SK-N-SH treated with all-trans-retinoic acid at 6 μM for 48 hours (cell line): ENCODE measurements at regions not wholly inside any gene's neighbourhood (a gene's known extent, or its start where the extent isn't known, plus 50 kb on each side); places are given as distances from the start of the nearest gene placed in this dataset.

Source experiments
- ATAC-seq: fragments of 200-7000 bp; cut with Tn5 transposase; 3 replicates; pipeline ENCODE4 v1.9.1; 2020; ENCODE audit warnings: mild to moderate bottlenecking, moderate library complexity
- ARNTL ChIP-seq: fragments of 450-650 bp; formaldehyde crosslinking; IDR thresholded peaks from 2 replicates; pipeline ENCODE4 v1.5.0; 2020; ENCODE audit warnings: low read depth, mild to moderate bottlenecking, moderate library complexity, borderline replicate concordance
- BACH2 ChIP-seq: fragments of 250-450 bp; sonication (Bioruptor Pico); IDR thresholded peaks from 2 replicates; pipeline ENCODE4 v1.9.0; 2021; ENCODE audit warnings: mild to moderate bottlenecking, borderline replicate concordance
- CSDC2 ChIP-seq: fragments of 250-450 bp; sonication (Bioruptor Pico); IDR thresholded peaks from 2 replicates; pipeline ENCODE4 v1.5.0; 2020; ENCODE audit warnings: mild to moderate bottlenecking, moderate library complexity
- ESRRG ChIP-seq: fragments of 250-450 bp; sonication (Bioruptor Pico); IDR thresholded peaks from 2 replicates; pipeline ENCODE4 v1.6.1; 2021; ENCODE audit warnings: mild to moderate bottlenecking
- GLIS3 ChIP-seq: fragments of 250-450 bp; sonication (Bioruptor Pico); IDR thresholded peaks from 2 replicates; pipeline ENCODE4 v1.5.0; 2020; ENCODE audit warnings: mild to moderate bottlenecking, moderate library complexity
- ISL1 ChIP-seq: fragments of 250-450 bp; sonication (Bioruptor Pico); IDR thresholded peaks from 2 replicates; pipeline ENCODE4 v2.1.2; 2022; ENCODE audit warnings: mild to moderate bottlenecking, moderate library complexity
- RARB ChIP-seq: fragments of 250-450 bp; sonication (Bioruptor Pico); IDR thresholded peaks from 2 replicates; pipeline ENCODE4 v1.8.0; 2021; ENCODE audit warnings: mild to moderate bottlenecking, moderate library complexity
- SNAI2 ChIP-seq: fragments of 250-450 bp; sonication (Bioruptor Pico); IDR thresholded peaks from 2 replicates; pipeline ENCODE4 v1.5.0; 2020; ENCODE audit warnings: mild to moderate bottlenecking, moderate library complexity
- TCF4 ChIP-seq: fragments of 250-450 bp; sonication (Bioruptor Pico); IDR thresholded peaks from 2 replicates; pipeline ENCODE4 v1.8.0; 2021; ENCODE audit warnings: mild to moderate bottlenecking, moderate library complexity, borderline replicate concordance
- TOX ChIP-seq: fragments of 250-450 bp; sonication (Bioruptor Pico); IDR thresholded peaks from 2 replicates; pipeline ENCODE4 v1.8.0; 2021; ENCODE audit warnings: mild to moderate bottlenecking, moderate library complexity, borderline replicate concordance
- ZC3H10 ChIP-seq: fragments of 250-450 bp; sonication (Bioruptor Pico); IDR thresholded peaks from 2 replicates; pipeline ENCODE4 v1.5.1; 2021; ENCODE audit warnings: mild to moderate bottlenecking, moderate library complexity
- ZFP3 ChIP-seq: fragments of 250-450 bp; sonication (Bioruptor Pico); IDR thresholded peaks from 2 replicates; pipeline ENCODE4 v1.5.0; 2020; ENCODE audit warnings: mild to moderate bottlenecking, moderate library complexity
- ZFP30 ChIP-seq: fragments of 450-650 bp; formaldehyde crosslinking; IDR thresholded peaks from 2 replicates; pipeline ENCODE4 v1.5.0; 2022; ENCODE audit warnings: mild to moderate bottlenecking, moderate library complexity
- ZNF70 ChIP-seq: fragments of 450-650 bp; formaldehyde crosslinking; IDR thresholded peaks from 2 replicates; pipeline ENCODE4 v1.5.0; 2020; ENCODE audit warnings: mild to moderate bottlenecking, moderate library complexity
- TF ChIP-seq, protein P1 (sequence below): fragments of 250-450 bp; sonication (Bioruptor Pico); IDR thresholded peaks from 2 replicates; pipeline ENCODE4 v1.5.0; 2020; ENCODE audit warnings: mild to moderate bottlenecking, moderate library complexity
- TF ChIP-seq, protein P2 (sequence below): fragments of 250-450 bp; sonication (Bioruptor Pico); IDR thresholded peaks from 2 replicates; pipeline ENCODE4 v1.5.1; 2021; ENCODE audit warnings: mild to moderate bottlenecking, moderate library complexity
- TF ChIP-seq, protein P3 (sequence below): fragments of 250-450 bp; sonication (Bioruptor Pico); IDR thresholded peaks from 2 replicates; pipeline ENCODE4 v1.8.0; 2020; ENCODE audit warnings: mild to moderate bottlenecking, moderate library complexity, borderline replicate concordance
- TF ChIP-seq, protein P4 (sequence below): fragments of 250-450 bp; sonication (Bioruptor Pico); IDR thresholded peaks from 2 replicates; pipeline ENCODE4 v1.5.1; 2020; ENCODE audit warnings: low read depth, mild to moderate bottlenecking, moderate library complexity
- TF ChIP-seq, protein P5 (sequence below): fragments of 250-450 bp; sonication (Bioruptor Pico); IDR thresholded peaks from 2 replicates; pipeline ENCODE4 v1.8.0; 2021; ENCODE audit warnings: low read depth, mild to moderate bottlenecking, moderate library complexity, borderline replicate concordance

DNA sequence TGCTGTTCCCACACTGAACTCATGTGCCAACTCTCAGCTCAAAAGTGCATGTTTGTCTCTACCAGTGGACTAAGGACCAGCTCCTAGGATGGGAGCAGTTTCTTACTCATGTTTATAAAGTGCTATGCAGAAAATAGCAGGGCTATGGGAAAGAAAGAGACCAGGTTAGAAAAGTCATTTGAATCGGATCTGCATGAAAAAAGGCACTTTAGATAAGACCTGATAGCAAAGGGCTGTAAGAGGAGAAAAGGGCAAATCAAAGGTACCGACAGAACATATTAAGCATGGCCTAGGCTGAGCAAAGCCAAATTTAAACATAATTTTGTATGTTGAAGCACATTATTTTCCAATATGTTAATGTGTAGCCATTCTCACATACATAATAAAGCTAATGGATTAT, 362.3 kb upstream of the ZFP42 start:
- ATAC-seq = no peak
- TF ChIP-seq ZNF70 (CRISPR knock-in tag) (no peak), BACH2 (CRISPR knock-in tag) (no peak), ZFP30 (CRISPR knock-in tag) (no peak), ARNTL (CRISPR knock-in tag) (no peak), SNAI2 (CRISPR knock-in tag) (no peak), CSDC2 (no peak), ZFP3 (CRISPR knock-in tag) (no peak), TCF4 (CRISPR knock-in tag) (no peak), GLIS3 (CRISPR knock-in tag) (no peak), ESRRG (CRISPR knock-in tag) (no peak), TOX (no peak), ISL1 (CRISPR knock-in tag) (no peak), ZC3H10 (CRISPR knock-in tag) (no peak), RARB (CRISPR knock-in tag) (no peak)
- TF ChIP-seq, protein P1, sequence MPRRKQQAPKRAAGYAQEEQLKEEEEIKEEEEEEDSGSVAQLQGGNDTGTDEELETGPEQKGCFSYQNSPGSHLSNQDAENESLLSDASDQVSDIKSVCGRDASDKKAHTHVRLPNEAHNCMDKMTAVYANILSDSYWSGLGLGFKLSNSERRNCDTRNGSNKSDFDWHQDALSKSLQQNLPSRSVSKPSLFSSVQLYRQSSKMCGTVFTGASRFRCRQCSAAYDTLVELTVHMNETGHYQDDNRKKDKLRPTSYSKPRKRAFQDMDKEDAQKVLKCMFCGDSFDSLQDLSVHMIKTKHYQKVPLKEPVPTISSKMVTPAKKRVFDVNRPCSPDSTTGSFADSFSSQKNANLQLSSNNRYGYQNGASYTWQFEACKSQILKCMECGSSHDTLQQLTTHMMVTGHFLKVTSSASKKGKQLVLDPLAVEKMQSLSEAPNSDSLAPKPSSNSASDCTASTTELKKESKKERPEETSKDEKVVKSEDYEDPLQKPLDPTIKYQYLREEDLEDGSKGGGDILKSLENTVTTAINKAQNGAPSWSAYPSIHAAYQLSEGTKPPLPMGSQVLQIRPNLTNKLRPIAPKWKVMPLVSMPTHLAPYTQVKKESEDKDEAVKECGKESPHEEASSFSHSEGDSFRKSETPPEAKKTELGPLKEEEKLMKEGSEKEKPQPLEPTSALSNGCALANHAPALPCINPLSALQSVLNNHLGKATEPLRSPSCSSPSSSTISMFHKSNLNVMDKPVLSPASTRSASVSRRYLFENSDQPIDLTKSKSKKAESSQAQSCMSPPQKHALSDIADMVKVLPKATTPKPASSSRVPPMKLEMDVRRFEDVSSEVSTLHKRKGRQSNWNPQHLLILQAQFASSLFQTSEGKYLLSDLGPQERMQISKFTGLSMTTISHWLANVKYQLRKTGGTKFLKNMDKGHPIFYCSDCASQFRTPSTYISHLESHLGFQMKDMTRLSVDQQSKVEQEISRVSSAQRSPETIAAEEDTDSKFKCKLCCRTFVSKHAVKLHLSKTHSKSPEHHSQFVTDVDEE (CRISPR knock-in tag) = no peak
- TF ChIP-seq, protein P2, sequence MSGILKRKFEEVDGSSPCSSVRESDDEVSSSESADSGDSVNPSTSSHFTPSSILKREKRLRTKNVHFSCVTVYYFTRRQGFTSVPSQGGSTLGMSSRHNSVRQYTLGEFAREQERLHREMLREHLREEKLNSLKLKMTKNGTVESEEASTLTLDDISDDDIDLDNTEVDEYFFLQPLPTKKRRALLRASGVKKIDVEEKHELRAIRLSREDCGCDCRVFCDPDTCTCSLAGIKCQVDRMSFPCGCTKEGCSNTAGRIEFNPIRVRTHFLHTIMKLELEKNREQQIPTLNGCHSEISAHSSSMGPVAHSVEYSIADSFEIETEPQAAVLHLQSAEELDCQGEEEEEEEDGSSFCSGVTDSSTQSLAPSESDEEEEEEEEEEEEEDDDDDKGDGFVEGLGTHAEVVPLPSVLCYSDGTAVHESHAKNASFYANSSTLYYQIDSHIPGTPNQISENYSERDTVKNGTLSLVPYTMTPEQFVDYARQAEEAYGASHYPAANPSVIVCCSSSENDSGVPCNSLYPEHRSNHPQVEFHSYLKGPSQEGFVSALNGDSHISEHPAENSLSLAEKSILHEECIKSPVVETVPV = no peak
- TF ChIP-seq, protein P3, sequence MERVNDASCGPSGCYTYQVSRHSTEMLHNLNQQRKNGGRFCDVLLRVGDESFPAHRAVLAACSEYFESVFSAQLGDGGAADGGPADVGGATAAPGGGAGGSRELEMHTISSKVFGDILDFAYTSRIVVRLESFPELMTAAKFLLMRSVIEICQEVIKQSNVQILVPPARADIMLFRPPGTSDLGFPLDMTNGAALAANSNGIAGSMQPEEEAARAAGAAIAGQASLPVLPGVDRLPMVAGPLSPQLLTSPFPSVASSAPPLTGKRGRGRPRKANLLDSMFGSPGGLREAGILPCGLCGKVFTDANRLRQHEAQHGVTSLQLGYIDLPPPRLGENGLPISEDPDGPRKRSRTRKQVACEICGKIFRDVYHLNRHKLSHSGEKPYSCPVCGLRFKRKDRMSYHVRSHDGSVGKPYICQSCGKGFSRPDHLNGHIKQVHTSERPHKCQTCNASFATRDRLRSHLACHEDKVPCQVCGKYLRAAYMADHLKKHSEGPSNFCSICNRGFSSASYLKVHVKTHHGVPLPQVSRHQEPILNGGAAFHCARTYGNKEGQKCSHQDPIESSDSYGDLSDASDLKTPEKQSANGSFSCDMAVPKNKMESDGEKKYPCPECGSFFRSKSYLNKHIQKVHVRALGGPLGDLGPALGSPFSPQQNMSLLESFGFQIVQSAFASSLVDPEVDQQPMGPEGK (CRISPR knock-in tag) = no peak
- TF ChIP-seq, protein P4, sequence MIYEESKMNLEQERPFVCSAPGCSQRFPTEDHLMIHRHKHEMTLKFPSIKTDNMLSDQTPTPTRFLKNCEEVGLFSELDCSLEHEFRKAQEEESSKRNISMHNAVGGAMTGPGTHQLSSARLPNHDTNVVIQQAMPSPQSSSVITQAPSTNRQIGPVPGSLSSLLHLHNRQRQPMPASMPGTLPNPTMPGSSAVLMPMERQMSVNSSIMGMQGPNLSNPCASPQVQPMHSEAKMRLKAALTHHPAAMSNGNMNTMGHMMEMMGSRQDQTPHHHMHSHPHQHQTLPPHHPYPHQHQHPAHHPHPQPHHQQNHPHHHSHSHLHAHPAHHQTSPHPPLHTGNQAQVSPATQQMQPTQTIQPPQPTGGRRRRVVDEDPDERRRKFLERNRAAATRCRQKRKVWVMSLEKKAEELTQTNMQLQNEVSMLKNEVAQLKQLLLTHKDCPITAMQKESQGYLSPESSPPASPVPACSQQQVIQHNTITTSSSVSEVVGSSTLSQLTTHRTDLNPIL = no peak
- TF ChIP-seq, protein P5, sequence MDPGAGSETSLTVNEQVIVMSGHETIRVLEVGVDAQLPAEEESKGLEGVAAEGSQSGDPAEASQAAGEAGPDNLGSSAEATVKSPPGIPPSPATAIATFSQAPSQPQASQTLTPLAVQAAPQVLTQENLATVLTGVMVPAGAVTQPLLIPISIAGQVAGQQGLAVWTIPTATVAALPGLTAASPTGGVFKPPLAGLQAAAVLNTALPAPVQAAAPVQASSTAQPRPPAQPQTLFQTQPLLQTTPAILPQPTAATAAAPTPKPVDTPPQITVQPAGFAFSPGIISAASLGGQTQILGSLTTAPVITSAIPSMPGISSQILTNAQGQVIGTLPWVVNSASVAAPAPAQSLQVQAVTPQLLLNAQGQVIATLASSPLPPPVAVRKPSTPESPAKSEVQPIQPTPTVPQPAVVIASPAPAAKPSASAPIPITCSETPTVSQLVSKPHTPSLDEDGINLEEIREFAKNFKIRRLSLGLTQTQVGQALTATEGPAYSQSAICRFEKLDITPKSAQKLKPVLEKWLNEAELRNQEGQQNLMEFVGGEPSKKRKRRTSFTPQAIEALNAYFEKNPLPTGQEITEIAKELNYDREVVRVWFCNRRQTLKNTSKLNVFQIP (CRISPR knock-in tag) = no peak
- TF ChIP-seq, all 23 proteins: peak for 0

DNA sequence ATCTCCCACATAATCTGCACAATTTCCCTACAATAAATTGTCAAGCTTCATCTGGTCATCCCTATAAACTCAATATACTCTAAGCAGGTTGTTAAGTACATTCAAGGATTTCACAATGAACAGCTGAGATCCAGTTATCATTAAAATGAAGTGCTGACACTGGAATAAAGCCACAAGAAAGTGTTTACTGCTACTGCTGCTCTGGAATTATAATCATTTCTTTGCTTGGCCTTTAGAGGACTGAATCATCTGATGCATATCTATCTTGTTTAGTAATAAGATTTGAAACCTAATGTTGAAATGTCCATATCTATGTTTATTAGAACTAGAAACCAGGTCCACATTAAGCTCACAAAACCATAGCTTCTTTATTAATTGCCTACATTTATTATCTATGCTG, 338.6 kb upstream of the ZFP42 start:
- TF ChIP-seq ZC3H10 (CRISPR knock-in tag) (no peak), ESRRG (CRISPR knock-in tag) (no peak), BACH2 (CRISPR knock-in tag) (no peak), ISL1 (CRISPR knock-in tag) (no peak)
- TF ChIP-seq, protein P1 (CRISPR knock-in tag) = no peak
- TF ChIP-seq, protein P3 (CRISPR knock-in tag) = no peak
- ATAC-seq = no peak
